HG02678 (cell line): ENCODE measurements at regions not wholly inside any gene's neighbourhood (a gene's known extent, or its start where the extent isn't known, plus 50 kb on each side); places are given as distances from the start of the nearest gene placed in this dataset.
"Not testable (repeated sequence)": the region's sequence is repeated elsewhere in the genome, so short reads cannot be mapped to it uniquely, and the experiment has no call there.

ENCODE experiments used
- ATAC-seq: cut with Tn5 transposase; IDR thresholded peaks from one replicate; pipeline ENCODE4 v1.9.1; 2021; ENCODE audit warnings: mild to moderate bottlenecking, moderate library complexity; ENCODE audit not compliant: unreplicated experiment

DNA sequence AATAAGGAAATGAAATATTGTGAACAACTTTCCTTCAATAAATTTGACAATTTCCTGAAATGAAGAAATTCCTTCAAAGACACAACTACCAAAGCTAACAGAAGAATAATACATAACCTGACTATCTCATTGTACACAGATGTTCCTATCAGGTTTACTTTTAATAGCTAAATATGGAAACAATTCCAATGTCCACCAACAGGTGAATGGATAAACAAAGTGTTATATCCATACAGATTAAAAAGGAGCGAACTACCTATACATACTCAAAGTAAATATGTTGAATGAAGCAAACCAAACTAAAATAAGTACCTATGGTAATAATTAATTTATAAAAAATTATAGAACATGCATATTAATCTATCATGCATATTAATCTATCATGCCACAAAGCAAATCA is 554.9 kb downstream of the PPP4R3C start:
- no peak for ATAC-seq

DNA sequence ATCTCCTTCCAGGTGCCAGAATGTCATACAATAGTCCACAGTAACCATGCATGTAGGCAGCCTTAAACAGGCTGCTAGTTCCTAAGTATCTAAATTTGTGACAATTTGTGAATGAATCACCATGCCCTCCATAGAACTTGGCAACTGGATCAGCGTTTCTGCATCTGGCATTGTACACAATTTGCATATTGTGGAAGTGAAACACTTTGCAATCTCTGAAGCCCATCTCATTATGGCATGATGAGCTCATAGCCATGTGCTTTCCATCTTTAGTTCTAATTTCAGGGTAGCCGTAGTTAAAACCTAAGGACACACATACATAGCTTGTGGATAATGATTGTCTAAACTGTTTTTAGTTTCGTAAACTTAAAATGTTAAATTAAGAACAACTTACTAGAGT is 573.6 kb downstream of the PPP4R3C start:
- ATAC-seq, result no peak

GRCh38 chrX:26873736-26874135 is 589.4 kb downstream of the PPP4R3C start:
- ATAC-seq, result no peak

GRCh38 chrX:26871967-26872366 is 591.2 kb downstream of the PPP4R3C start:
- ATAC-seq, result no peak

GRCh38 chrX:26851981-26852380 is 611.2 kb downstream of the PPP4R3C start:
- no peak for ATAC-seq

GRCh38 chrX:26848511-26848910 is 614.6 kb downstream of the PPP4R3C start:
- ATAC-seq, result no peak

GRCh38 chrX:26845056-26845455 is 618.1 kb downstream of the PPP4R3C start:
- ATAC-seq, result no peak

DNA sequence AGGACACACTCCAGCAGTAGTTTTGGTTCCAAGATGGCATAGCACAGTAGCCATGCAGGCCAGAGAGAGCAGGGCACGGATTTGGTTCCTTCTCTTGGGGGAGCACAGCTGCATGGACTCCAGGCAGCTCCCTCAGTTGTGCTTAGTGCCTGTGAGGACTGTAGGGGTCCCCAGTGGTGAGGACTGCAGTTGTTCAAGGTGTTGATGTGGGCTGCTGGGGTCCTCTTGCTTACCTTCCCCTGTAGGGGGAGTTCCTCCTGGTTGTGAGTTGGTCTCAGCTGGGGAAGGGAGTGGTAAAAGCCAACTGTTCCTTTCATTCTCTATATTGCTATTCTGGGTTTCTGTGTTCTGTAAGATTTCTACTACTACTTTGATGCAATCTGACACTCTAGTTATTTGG is 606.5 kb downstream of the MAGEB5 start:
- ATAC-seq, result no peak

DNA sequence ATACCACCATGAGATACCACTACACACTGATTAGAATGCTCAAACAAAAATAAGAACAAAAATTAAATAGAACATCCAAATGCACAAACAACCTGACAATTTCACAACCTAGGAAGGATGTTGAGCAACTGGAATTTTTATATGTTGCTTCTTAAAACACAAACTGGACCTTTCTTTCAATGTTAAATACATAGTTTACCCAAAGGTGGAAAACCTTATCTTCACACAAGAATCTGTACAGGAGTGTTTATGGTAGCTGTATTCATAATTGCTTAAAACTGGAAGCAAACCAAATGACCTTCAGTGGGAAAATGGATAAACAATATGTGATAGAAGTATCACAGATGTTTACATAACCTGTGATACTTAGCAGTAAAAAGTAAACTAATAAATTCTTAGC is 573.8 kb downstream of the MAGEB5 start:
- no peak for ATAC-seq

GRCh38 chrX:26788402-26788998 is 572.5 kb downstream of the MAGEB5 start:
- no peak for ATAC-seq

- ATAC-seq, result peak; percentile 57
Measured at GRCh38 chrX:26783512-26784225, 567.7 kb downstream of the MAGEB5 start.

DNA sequence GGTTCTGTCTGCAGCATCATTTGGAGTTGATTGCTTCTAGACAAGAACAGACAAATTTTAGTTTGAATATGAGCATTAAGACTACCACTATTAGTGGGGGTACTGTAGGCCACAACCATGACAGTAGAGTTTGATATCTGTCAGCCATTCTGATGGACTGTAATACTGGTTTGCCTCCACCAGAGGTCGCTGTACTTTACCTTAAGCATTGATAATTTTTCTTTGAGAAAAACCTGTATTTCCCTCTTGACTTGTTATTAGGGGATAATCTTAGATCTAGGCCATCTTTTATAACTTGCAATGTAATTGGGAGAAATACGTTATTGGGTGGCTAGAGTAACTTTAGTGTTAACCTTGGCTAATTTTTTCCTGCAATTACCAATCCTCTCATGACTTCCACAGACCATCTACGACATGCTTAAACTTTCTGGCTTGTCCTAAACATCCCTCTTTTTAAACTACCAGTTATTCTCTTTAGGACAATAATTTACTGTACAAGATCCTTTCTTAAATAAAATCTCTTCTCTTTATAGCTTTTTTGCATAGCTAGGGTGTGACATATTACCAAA is 562.4 kb downstream of the MAGEB5 start:
- ATAC-seq, result no peak

DNA sequence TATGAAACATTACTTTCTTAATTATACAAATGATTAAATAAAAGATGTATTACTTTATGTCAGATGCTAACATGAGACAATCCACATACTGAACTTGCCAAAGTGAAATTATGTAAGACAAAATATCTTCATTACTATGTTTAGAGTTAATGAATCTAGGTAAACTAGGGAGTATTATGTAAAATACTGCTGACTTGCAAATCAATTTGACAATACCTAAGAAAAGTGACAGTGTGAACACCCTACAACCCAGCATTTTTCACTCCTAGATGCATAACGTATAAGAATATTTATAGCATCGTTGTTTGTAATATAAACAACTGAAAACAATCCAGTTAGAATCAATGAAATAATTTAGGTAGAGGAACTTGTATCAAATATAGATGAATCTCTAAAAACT is 546.3 kb downstream of the MAGEB5 start:
- ATAC-seq, result no peak

- ATAC-seq, result not testable (repeated sequence)
Measured at GRCh38 chrX:26755760-26756159, 539.8 kb downstream of the MAGEB5 start.

- no peak for ATAC-seq
Measured at GRCh38 chrX:26747877-26748276, 531.9 kb downstream of the MAGEB5 start.

DNA sequence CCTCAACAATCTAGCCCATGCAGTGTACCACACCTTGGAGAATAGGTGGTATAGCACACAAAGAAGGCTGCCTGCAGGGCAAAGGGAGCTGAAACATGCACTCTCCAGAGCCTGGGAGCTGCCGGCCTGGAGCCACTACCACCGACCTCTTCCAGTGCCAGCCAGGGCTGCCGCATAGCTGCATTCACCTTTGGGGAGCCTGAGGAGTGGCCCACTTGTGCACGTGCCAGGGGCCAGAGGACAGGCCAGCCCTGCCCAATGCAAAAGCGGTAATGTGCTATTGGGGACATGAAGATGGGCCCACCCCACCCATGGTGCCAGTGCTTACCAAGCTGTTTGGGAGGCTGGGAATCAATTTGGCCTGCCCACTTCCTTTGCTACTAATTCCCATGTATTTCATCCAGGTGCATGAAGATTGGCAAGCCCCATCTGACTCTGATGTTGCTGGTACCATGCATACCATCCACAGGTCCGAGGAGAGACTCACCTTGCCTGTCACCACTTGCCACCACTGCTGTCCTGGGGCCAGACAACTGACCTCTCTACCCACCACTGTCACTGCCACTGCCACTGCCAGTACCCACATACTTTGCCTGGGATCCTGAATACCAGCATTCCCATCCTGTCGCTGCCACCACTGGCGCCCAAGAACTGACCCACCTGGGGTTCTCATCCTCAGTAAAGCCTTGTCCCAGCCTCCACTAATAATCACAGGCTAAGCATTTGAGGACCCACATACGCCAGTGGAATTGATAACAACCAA is 506.9 kb downstream of the MAGEB5 start:
- no peak for ATAC-seq

GRCh38 chrX:26672571-26672970 is 456.6 kb downstream of the MAGEB5 start:
- no peak for ATAC-seq

- no peak for ATAC-seq
Measured at GRCh38 chrX:26670521-26670920, 454.6 kb downstream of the MAGEB5 start.

DNA sequence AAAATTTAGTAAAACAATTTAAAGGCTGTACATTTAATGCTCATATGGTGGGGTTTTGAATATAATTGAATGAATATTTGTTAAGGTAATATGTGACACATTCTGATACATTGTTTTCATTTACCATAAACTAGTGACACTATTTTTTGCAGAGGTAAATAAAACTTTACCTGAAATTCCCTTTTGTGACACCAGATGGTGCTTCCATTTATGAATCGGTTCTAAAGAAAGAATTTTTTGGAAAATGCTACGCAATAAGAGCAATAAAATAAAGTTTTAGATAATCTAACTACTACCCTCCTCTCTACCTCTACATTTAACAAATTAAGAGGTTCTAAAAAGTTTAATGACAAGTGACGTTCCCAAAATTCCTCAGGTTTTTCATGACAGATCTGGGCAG is 448.9 kb downstream of the MAGEB5 start:
- no peak for ATAC-seq

- ATAC-seq, result no peak
Measured at GRCh38 chrX:26653050-26653449, 437.1 kb downstream of the MAGEB5 start.

DNA sequence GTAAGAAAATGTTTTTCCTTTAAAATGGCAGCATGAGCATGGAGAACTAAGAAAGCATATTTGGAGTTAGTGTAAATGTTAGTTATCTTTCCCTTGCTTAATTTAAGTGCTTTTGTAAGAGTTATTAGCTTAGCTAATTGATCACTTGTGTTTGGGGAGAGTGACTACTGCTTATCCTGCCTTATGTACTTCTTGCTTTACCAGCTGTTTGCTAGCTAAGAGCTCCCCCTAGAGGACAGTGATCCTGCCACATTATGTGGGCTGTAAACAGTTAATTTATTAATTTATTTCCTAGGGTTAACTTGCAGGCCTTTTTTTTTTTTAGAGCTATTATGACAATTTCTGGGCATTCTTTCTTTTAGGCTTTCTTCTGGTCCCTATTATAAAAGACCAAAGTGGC is 435.8 kb downstream of the MAGEB5 start:
- no peak for ATAC-seq

- no peak for ATAC-seq
Measured at GRCh38 chrX:26649534-26649933, 433.6 kb downstream of the MAGEB5 start.
